ENCODE measurements at regions not wholly inside any gene's neighbourhood (a gene's known extent, or its start where the extent isn't known, plus 50 kb on each side); places are given as distances from the start of the nearest gene placed in this dataset.
A peak's percentile ranks its signal among the peaks of the same experiment; 100 is the strongest.

- ATAC-seq, result peak; percentile 77
These were observed 97.4 kb downstream of the MCFD2 start for GRCh38 chr2:46818141-46818621.

GRCh38 chr2:46816846-46817726, 98.5 kb downstream of the MCFD2 start:
- Histone ChIP-seq H3K4me3 (no peak overlapping the region), H3K4me1 (peaks cover 56% of the 10 kb centered on the region), H3K36me3 (no peaks in the 10 kb centered on the region), H3K27me3 (no peaks in the 10 kb centered on the region), H3K9me3 (no peaks in the 10 kb centered on the region), H3K27ac (no peak overlapping the region)
- no peak for DNase-seq
- no peak for TF ChIP-seq CTCF (IDR thresholded peaks at IDR 0.05)
- no peak for ATAC-seq
- intact Hi-C loops (cut with DNase I), result loop anchor here (10.0 kb wide), 1 partner anchor 58 kb away; no protein-coding TSS in a partner anchor

More at GRCh38 chr2:46818141-46818621, 97.4 kb downstream of the MCFD2 start:
- Histone ChIP-seq H3K4me1 (peaks cover 47% of the 10 kb centered on the region), H3K9me3 (no peaks in the 10 kb centered on the region), H3K27me3 (no peaks in the 10 kb centered on the region), H3K4me3 (no peak overlapping the region), H3K27ac (peak overlapping the region; percentile 63), H3K36me3 (no peaks in the 10 kb centered on the region)
- intact Hi-C loops (cut with DNase I), result loop anchor here (10.0 kb wide), 1 partner anchor 57 kb away; no protein-coding TSS in a partner anchor
- TF ChIP-seq CTCF (IDR thresholded peaks at IDR 0.05), result no peak
- peak; percentile 70 for DNase-seq

- intact Hi-C loops (cut with DNase I), result loop anchor here (10.0 kb wide), 1 partner anchor 59 kb away; no protein-coding TSS in a partner anchor
These were observed 99.3 kb downstream of the MCFD2 start for GRCh38 chr2:46816151-46816845.

GRCh38 chr2:46815121-46815802, 100.3 kb downstream of the MCFD2 start:
- DNase-seq (no peak), ATAC-seq (peak; percentile 3)
- intact Hi-C loops (cut with DNase I), result loop anchor here (10.0 kb wide), 1 partner anchor 60 kb away; no protein-coding TSS in a partner anchor
- H3K4me3 ChIP-seq, result no peak overlapping the region
- H3K36me3 ChIP-seq, result no peaks in the 10 kb centered on the region
- H3K9me3 ChIP-seq, result no peaks in the 10 kb centered on the region
- no peaks in the 10 kb centered on the region for H3K27me3 ChIP-seq
- TF ChIP-seq CTCF (IDR thresholded peaks at IDR 0.05), result no peak
- H3K4me1 ChIP-seq, result peaks cover 65% of the 10 kb centered on the region
- H3K27ac ChIP-seq, result peak overlapping the region; percentile 79

More at GRCh38 chr2:46816151-46816845, 99.3 kb downstream of the MCFD2 start:
- Histone ChIP-seq H3K4me3 (no peak overlapping the region), H3K4me1 (peaks cover 62% of the 10 kb centered on the region), H3K36me3 (no peaks in the 10 kb centered on the region), H3K27me3 (no peaks in the 10 kb centered on the region), H3K9me3 (no peaks in the 10 kb centered on the region), H3K27ac (no peak overlapping the region)
- ATAC-seq (no peak), DNase-seq (no peak)
- TF ChIP-seq CTCF (IDR thresholded peaks at IDR 0.05), result no peak
